Large intestine (tissue), 3 donors: ENCODE measurements at regions not wholly inside any gene's neighbourhood (a gene's known extent, or its start where the extent isn't known, plus 50 kb on each side); places are given as distances from the start of the nearest gene placed in this dataset.

Experiments
- DNase-seq, 2 donors: peaks; one replicate each; pipeline versions ENCODE4 v3.0.0 to v3.0.0-alpha.2; 2013
- H3K27ac ChIP-seq: one replicate; pipeline ENCODE4 v1.5.1; 2013; ENCODE audit warnings: low read length
- H3K27me3 ChIP-seq: 2 replicates; pipeline ENCODE4 v1.6.1; 2013; ENCODE audit warnings: low read length; ENCODE audit not compliant: control insufficient read depth, insufficient read depth
- H3K36me3 ChIP-seq: 2 replicates; pipeline ENCODE4 v1.6.1; 2013; ENCODE audit warnings: low read length; ENCODE audit not compliant: control insufficient read depth, insufficient read depth
- H3K4me1 ChIP-seq: one replicate; pipeline ENCODE4 v1.6.1; 2013; ENCODE audit warnings: low read length; ENCODE audit not compliant: control insufficient read depth, insufficient read depth
- H3K4me3 ChIP-seq: one replicate; pipeline ENCODE4 v1.5.1; 2013; ENCODE audit warnings: low read length
- H3K9me3 ChIP-seq: one replicate; pipeline ENCODE4 v1.6.1; 2013; ENCODE audit warnings: mild to moderate bottlenecking, low read depth, low read length, moderate library complexity; ENCODE audit not compliant: control insufficient read depth
- WGBS: methylation state at CpG from one replicate; pipeline ENCODE4 v1.1.5; 2013; ENCODE audit warnings: low lambda C conversion rate; ENCODE audit not compliant: insufficient coverage; 5-methylcytosine and 5-hydroxymethylcytosine counted together

DNA sequence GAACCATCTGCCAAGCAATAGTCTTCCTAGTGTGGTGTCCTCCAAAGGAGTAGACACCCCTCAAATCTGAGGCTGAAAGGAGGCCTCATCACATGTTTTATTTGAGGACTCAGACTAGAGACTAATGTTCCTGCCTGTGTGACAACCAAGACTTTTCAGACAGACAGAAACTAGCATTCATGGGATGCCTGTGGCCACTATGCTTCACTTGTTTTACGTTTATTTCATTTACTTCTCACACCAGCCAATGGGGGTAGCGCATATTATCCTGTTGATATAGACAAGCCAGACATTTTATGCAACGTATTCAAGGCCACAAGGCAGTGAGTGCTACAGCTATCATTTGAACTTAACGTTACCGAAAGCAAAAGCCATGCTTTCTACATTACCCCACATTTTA lies 391.7 kb upstream of the HTR2A start:
- Histone ChIP-seq H3K27me3 (no peaks in the 10 kb centered on the region), H3K36me3 (no peaks in the 10 kb centered on the region), H3K9me3 (no peaks in the 10 kb centered on the region), H3K27ac (no peak overlapping the region), H3K4me3 (no peak overlapping the region), H3K4me1 (no peaks in the 10 kb centered on the region)
- DNase-seq, result no peak
- 92% methylated on average over 4 of the region's 5 CpGs for WGBS

DNA sequence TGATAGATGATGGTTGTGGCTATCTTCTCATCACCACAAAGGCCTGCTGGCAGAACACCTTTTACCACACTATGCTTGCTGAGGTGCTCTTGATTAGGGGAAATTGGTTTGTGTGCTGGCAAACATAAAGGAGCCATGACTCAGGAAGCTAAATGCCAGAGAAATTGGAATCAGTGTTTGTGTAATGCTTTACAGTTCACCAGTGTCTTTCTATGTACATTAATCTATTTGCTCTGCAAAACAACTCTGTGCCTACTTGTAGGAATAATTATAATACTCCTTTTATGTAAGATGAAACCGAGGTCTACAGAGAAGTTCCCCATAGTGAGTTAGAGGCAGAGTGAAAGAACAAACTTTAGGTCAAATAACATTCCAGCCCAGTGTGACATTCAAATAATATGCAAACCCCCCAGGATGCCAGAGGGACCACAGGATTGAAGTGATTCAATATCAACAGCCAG lies 390.5 kb upstream of the HTR2A start:
- WGBS, result no CpG with 5 or more reads among the region's 1 CpG
- Histone ChIP-seq H3K4me1 (no peaks in the 10 kb centered on the region), H3K27me3 (no peaks in the 10 kb centered on the region), H3K4me3 (no peak overlapping the region), H3K27ac (no peak overlapping the region), H3K36me3 (no peaks in the 10 kb centered on the region), H3K9me3 (no peaks in the 10 kb centered on the region)
- no peak for DNase-seq

DNA sequence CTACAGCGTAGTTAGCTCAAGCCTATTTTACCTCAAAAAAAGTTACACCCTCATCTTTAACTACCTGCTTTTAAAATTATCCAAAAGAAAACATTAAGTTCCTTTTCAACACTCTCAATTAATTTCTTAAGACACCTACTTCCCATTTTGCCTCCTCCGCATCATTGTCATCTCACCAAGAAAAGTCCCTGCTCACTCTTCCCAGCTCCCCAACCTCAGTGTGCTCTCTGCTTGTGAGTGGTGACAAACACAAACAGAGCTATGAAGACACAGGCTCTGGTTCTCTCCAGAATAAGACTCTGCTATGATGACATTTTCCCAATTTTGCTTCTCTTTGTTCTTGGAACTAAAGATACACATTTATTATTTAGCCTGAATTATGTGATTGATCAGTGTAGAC lies 385.1 kb upstream of the HTR2A start:
- Histone ChIP-seq H3K9me3 (no peaks in the 10 kb centered on the region), H3K4me1 (no peaks in the 10 kb centered on the region), H3K36me3 (no peaks in the 10 kb centered on the region), H3K27ac (no peak overlapping the region), H3K27me3 (no peaks in the 10 kb centered on the region), H3K4me3 (no peak overlapping the region)
- DNase-seq, result no peak
- WGBS, result 88% methylated on average over 1 of the region's 2 CpGs

DNA sequence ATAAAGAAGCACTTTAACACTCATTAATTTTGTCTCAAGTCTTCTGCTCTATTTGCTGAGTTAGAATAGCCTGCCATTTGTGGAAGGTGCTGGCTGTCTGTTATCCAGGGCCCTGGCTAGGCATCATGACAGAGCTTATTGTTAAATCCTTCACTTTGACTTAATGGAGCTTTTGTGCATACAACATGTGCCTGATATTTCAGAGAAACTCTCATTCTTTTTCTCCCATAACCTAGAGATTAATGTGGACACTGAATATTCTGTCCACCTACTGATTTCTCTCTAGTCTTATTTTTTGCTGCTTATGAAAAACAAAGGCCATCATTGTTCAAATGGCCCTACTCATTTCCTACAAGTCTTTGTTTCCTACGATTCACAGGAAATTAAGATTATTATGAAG lies 383.1 kb upstream of the HTR2A start:
- no peak overlapping the region for H3K4me3 ChIP-seq
- H3K36me3 ChIP-seq, result no peaks in the 10 kb centered on the region
- DNase-seq, result no peak
- H3K27ac ChIP-seq, result no peak overlapping the region
- no peaks in the 10 kb centered on the region for H3K9me3 ChIP-seq
- WGBS, result 75% methylated on average over 1 of the region's 1 CpG
- H3K27me3 ChIP-seq, result no peaks in the 10 kb centered on the region
- H3K4me1 ChIP-seq, result no peaks in the 10 kb centered on the region

DNA sequence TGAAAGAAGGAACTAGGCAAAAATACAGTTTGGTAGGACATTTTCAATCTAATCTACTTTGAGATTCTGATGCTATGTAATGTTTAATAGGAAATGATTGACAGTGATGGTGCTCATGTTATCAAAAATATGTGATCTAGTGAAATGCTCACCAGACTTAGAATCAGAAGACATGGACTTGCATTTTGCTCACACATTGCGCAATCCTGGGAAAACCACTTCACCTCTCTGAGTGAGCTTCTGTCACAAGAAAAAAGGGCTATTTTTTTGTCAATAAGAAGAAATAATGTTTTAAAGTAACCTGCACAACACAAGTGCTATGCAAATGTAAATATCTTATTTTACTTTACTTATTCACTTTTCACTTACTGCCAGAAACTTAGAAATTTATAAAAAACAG lies 380.9 kb upstream of the HTR2A start:
- H3K4me3 ChIP-seq, result no peak overlapping the region
- H3K36me3 ChIP-seq, result no peaks in the 10 kb centered on the region
- no peak for DNase-seq
- no peaks in the 10 kb centered on the region for H3K9me3 ChIP-seq
- WGBS, result no CpG with 5 or more reads among the region's 1 CpG
- H3K27me3 ChIP-seq, result no peaks in the 10 kb centered on the region
- no peaks in the 10 kb centered on the region for H3K4me1 ChIP-seq
- H3K27ac ChIP-seq, result no peak overlapping the region

DNA sequence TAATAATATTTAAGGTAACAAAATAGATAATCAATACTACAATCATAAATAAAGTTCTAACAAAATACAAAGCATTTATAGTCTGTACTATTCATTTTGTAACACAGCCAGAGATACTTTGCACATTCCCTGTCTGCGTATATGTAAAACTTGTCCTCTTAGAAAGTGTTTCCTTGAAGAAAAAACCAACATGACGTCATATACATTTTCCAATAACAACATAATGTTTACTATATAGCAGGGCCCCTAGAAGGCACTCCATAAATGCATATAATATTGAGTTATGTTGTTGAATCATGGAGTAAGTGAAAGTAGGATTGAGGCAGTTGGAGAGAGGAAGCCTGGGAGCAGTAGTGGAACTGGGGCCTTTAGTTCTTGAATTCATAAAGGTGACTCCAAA lies 371.4 kb upstream of the HTR2A start:
- H3K4me3 ChIP-seq, result no peak overlapping the region
- 100% methylated on average over 1 of the region's 2 CpGs for WGBS
- H3K27ac ChIP-seq, result no peak overlapping the region
- no peaks in the 10 kb centered on the region for H3K36me3 ChIP-seq
- H3K9me3 ChIP-seq, result no peaks in the 10 kb centered on the region
- no peaks in the 10 kb centered on the region for H3K4me1 ChIP-seq
- DNase-seq, result no peak
- H3K27me3 ChIP-seq, result no peaks in the 10 kb centered on the region

DNA sequence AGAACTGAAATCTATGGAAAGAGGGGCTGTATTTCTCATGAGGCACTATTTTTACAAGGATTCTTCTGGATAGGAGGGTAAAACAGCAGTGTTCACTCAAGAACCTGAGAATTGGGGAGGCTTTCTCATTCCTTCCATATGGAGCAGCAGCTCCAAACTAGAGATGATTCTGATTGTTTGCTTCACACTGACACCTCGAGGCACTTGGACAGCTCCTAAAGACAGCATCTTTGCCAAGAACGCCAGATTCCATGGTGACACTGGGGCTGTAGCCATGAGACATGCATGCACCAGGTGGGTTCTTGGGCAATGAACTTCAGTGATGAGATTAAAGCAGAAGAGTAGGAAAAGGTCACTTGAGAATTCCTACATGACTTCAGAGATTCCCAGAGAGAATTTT lies 361.5 kb upstream of the HTR2A start:
- Histone ChIP-seq H3K27me3 (no peaks in the 10 kb centered on the region), H3K36me3 (no peaks in the 10 kb centered on the region), H3K4me3 (no peak overlapping the region), H3K4me1 (no peaks in the 10 kb centered on the region), H3K27ac (no peak overlapping the region), H3K9me3 (no peaks in the 10 kb centered on the region)
- DNase-seq, result no peak
- WGBS, result no CpG with 5 or more reads among the region's 2 CpGs

DNA sequence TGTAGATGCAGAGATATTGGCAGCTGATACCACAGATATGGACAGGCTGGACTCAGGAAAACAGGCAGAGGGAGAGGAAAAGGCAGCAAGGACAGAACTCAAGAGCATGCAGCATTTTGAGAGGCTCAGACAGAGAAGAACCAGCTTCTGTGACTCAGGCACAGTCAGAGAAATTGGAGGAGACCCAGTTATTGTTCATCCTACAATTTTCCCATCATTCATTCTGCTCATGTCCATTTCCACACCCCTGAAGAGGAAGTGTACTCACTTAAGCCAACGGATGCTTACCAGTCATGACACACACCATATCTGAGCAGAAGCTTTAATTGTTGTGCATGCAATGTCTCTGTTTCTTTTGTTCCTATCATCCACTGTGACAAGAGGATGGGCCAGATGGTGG lies 359.8 kb upstream of the HTR2A start:
- Histone ChIP-seq H3K4me3 (no peak overlapping the region), H3K9me3 (no peaks in the 10 kb centered on the region), H3K27me3 (no peaks in the 10 kb centered on the region), H3K27ac (no peak overlapping the region), H3K36me3 (no peaks in the 10 kb centered on the region), H3K4me1 (no peaks in the 10 kb centered on the region)
- no peak for DNase-seq
- WGBS, result no CpG with 5 or more reads among the region's 1 CpG

DNA sequence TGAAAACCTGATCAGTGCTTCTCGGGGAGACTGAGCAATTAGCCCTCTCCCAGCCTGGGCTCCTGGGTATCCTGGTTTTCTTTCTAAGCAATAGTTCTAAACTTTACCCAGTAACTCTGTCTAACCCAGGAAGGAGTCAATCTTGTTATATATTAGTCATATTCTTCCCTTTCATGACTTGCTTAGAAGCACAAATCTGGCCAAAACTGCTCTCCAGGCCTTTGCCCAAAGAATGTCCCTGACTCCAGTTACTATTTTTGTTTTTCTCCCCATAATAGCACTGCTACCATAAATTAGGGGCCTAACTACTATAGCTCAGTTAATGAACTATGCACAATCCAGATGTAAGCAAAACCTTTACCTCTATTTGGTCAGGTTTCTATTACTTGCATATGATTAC lies 355.8 kb upstream of the HTR2A start:
- no CpG with 5 or more reads among the region's 1 CpG for WGBS
- no peaks in the 10 kb centered on the region for H3K9me3 ChIP-seq
- no peak overlapping the region for H3K27ac ChIP-seq
- no peak for DNase-seq
- no peaks in the 10 kb centered on the region for H3K4me1 ChIP-seq
- H3K27me3 ChIP-seq, result no peaks in the 10 kb centered on the region
- H3K36me3 ChIP-seq, result no peaks in the 10 kb centered on the region
- H3K4me3 ChIP-seq, result no peak overlapping the region

GRCh38 chr13:47251771-47252170 lies 354.9 kb upstream of the HTR2A start:
- Histone ChIP-seq H3K27me3 (no peaks in the 10 kb centered on the region), H3K9me3 (no peaks in the 10 kb centered on the region), H3K4me1 (no peaks in the 10 kb centered on the region), H3K36me3 (no peaks in the 10 kb centered on the region), H3K4me3 (no peak overlapping the region), H3K27ac (no peak overlapping the region)
- 100% methylated on average over 1 of the region's 4 CpGs for WGBS
- DNase-seq, result no peak

- Histone ChIP-seq H3K27ac (no peak overlapping the region), H3K36me3 (no peaks in the 10 kb centered on the region), H3K4me3 (no peak overlapping the region), H3K27me3 (no peaks in the 10 kb centered on the region), H3K4me1 (no peaks in the 10 kb centered on the region), H3K9me3 (no peaks in the 10 kb centered on the region)
- 88% methylated on average over 3 of the region's 7 CpGs for WGBS
- DNase-seq, result peak; percentile 6 to 13
Measured at GRCh38 chr13:47250146-47250545, 353.3 kb upstream of the HTR2A start.
